HUDEP-2 (cell line): ENCODE measurements at regions not wholly inside any gene's neighbourhood (a gene's known extent, or its start where the extent isn't known, plus 50 kb on each side); places are given as distances from the start of the nearest gene placed in this dataset.

Experiments
- DNase-seq, 76 experiments: peaks; one replicate each; lab custom pipeline; 2025; ENCODE audit not compliant: unreplicated experiment in 76 of 76; lab: John Stamatoyannopoulos, UW

DNA sequence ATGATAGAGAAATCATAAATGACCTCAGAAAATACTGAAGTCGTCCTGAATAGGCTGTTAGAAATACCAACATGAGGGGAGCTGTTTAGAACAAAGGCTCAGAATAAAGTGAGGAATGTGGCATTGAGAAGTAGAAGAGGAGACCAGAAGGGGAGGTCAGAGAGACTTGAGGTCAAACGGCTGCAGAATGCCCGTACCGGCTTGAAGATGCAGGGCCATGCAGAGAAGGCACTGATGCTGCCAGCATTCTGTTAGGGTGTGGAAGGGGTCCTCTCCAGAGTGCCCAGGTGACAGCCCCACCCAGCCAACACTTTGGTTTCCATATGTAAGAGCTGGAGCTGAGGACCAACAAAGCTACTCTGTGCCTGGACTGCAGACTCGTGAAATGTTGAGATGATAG lies 570.9 kb downstream of the CDH26 start:
- no peak for DNase-seq

DNA sequence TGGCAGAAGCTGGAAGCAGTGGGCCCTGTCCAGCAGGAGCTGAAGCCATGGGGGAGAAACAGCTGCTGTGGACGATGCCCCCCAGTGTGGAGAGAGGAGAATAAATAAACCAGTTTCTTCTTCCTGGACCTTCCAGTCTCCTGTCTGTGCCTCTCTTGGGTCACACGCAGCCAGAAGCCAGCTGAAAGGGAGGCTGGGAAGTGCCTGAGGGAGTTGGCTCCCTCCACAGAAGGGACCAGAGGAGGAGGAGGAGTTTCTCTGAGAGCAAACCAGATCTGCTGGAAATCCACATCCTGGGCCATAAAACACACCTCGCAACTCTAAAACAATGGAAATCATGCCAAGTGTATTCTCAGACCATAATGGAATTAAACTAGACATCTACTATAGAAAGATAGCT lies 577.0 kb downstream of the CDH26 start:
- DNase-seq = no peak

DNA sequence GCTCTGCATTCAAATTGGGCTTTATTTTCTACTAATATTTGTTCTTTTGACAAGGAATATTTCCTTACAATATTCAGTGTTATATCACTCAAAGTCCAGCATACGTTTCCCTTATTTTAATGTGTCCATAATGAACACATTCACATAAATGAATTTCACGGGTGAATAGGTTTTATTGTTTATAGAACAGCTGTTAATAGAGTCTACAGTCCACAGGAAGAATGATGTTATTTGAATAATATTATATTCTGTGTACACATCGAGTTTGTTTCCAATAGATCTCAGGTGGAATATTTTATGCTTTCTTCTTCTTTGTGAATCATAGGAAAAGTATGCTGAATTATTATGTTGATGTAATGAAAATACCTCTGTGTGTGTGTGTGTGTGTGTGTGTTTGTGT lies 582.4 kb downstream of the CDH26 start:
- DNase-seq = no peak

DNA sequence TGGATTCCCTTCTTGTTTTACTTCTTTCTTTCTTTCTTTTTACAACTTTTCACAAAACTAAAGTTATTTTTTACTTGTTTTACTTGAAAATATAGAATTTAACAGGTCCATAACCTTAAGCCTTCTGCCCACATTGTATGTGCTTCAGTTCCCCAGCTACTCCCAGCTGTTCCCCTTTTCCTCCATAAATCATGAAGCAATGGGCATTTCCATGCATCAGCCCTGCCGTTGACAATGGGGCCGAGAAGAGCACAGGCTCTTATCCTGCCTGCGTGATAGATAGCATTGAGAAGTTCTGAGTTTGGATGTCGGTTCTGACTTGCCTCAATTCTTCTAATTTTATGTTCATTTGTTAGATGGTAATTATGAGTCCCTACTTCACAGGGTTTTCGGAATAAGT lies 583.8 kb downstream of the CDH26 start:
- no peak for DNase-seq

GRCh38 chr20:60543598-60543997 lies 585.4 kb downstream of the CDH26 start:
- DNase-seq = no peak

DNA sequence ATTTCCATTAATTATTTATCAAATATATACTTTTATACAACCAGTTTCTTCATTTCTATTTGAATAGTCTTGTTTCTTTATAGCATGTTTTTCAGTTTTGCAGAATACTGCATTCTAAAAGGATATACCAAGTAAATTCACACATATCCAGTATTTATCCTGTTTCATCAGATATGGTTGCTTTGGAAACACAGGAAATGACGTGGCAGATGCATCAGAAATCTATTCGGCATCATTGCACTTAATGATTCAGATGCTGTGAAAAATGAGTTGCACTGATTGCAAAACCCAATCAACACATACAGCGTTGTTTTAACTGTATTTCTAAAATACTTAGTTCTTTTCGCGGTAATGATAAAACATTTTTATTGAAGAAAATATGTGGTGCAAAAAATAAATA lies 594.9 kb downstream of the CDH26 start:
- no peak for DNase-seq

- DNase-seq = no peak
Observed at GRCh38 chr20:60558486-60558885, 600.3 kb downstream of the CDH26 start.

- DNase-seq = no peak
Observed at GRCh38 chr20:60559462-60559861, 601.2 kb downstream of the CDH26 start.

GRCh38 chr20:60561052-60561451 lies 602.8 kb downstream of the CDH26 start:
- no peak for DNase-seq

DNA sequence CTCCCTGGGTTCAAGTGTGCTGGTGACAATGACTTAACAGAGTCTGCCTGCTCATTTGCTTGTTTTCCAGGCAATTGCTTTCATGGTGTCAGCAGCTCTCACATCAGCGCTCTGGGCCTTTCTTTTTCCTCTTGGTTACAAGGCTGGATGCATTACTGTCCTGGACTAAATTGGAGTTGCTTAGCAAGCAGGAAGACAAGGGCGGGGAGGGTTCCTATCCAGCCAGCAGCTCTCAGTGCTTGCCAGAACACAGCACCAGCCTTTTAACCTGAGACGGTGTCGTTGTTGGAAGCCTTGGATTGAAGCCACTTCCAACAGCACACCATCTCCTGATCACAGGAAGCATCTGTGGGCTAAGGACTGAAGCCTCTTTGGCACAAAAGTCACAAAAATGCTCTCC lies 606.9 kb downstream of the CDH26 start:
- no peak for DNase-seq

GRCh38 chr20:60565551-60565950 lies 607.3 kb downstream of the CDH26 start:
- DNase-seq = no peak

DNA sequence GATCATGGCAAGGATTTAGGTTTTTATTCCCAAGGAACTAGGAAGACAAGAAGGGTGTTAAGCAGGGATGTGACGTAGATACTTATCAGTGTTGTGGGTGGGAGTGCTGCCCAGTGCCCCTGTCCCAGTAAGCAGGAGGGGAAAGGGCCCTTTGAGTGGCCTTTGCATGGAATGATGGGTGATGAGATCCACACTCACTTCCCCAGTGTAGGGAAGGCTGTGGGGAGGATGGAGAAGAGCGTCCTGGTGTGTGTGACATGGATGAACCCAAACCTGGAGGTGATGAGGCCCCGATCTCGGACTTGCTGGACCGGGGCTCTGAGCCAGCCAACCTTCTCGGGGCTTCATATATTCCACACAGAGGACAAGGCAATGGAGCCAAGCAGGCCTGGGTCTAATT lies 610.9 kb downstream of the CDH26 start:
- DNase-seq = no peak

- no peak for DNase-seq
Observed at GRCh38 chr20:60570481-60571277, 612.5 kb downstream of the CDH26 start.

DNA sequence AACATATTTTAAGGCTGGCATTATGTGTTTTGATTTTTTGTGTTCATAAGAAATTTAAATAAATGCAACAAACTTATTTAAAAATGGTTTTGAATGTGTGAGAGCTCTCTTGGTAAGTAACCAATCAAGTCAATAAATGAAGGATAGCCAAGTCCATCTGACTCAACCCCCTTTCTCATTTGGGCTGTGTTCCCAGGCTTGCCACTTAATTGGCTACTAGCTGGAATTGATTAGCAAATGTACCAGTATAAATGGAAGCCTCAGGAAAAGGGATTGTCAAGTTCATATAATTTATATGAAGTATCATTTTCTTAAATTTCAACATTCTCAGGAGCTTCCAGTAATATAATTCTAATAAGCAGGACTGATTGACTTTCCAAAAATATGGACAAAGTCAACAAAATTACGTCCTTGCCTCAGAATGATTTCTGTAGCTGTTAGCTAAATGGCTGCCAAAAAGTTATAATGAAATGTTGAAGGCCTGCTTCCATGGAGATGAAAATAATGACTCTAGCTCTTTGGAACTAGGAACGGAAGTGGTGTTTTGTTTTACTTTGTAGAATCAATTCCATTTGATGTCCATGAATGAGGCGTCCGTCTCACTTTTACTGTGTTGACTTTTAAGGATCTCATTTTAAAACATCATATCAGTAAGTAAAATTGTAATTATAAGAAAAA lies 614.9 kb downstream of the CDH26 start:
- DNase-seq = no peak

DNA sequence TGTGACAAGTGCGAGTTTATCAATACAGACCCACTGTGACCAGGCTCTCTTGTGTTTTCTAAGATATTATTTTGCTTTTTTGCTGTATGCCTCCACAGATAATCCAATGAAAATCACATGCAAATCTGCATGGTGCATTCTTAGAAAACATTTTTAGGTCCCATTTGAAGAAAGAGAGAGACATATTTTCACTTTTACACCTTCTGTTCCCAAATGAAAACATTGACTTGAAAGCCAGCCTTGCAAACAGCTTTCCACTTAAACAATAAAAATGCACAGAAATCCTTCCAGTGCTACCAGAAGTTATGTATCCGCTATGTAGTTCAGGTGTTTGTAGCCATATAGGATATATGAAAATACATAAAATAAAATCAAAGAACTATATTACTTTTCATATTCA lies 618.0 kb downstream of the CDH26 start:
- DNase-seq = no peak

GRCh38 chr20:60579941-60580515 lies 621.8 kb downstream of the CDH26 start:
- DNase-seq = no peak

- DNase-seq = no peak
Observed at GRCh38 chr20:60581606-60582115, 623.4 kb downstream of the CDH26 start.

DNA sequence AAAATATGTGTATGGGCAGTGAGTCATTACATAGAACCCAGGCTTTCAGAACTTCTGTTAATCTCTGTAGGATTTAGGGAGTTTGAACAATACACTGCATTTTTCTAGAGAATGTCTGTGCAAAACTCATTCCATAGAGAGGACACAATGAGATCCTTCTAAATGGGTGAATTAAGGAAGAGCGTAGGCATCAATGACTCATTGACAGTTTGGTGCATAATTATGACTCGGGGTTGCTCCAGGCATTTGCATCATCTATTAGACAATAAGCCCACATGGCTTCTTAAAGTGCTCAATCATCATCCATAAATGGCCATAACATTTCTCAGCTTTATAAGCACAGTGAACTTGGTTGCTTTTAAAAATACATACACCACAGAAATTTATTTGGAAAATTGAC lies 625.5 kb downstream of the CDH26 start:
- no peak for DNase-seq

DNA sequence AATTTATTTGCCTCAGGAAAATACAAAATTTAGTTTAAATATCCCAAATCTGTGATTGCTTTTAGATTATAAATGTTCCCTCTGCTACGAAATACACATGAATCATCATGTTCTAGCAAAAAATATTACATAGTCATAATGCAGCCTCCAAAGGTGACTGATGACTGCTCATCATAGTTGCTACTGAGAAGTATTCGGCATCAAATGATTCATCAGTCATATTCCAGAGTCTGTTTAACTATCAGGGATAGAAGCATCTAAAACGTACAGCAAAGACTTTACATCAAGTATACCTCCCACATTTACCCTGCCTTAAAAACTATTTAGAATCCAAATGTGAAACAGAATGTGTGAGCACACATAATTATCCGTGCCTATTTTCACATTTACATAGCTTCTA lies 626.0 kb downstream of the CDH26 start:
- no peak for DNase-seq

DNA sequence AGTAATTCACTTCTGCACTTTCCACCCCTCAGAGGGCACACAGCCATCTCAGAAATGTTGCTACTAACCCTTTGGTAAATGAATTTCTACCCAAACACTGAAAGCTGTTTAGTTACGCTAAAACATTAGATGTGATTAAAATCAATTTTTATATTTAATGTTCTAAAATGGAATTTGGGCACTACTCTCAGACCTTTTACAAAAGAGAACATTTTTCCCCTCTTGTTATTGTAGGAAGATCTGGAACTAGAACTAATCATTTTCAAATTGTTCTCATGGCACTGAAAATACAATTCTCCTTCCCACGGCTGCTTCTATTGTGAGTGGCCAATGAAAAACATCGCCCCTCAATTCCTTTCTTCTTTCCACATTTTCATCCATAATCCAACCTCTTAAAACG lies 627.4 kb downstream of the CDH26 start:
- DNase-seq = no peak

DNA sequence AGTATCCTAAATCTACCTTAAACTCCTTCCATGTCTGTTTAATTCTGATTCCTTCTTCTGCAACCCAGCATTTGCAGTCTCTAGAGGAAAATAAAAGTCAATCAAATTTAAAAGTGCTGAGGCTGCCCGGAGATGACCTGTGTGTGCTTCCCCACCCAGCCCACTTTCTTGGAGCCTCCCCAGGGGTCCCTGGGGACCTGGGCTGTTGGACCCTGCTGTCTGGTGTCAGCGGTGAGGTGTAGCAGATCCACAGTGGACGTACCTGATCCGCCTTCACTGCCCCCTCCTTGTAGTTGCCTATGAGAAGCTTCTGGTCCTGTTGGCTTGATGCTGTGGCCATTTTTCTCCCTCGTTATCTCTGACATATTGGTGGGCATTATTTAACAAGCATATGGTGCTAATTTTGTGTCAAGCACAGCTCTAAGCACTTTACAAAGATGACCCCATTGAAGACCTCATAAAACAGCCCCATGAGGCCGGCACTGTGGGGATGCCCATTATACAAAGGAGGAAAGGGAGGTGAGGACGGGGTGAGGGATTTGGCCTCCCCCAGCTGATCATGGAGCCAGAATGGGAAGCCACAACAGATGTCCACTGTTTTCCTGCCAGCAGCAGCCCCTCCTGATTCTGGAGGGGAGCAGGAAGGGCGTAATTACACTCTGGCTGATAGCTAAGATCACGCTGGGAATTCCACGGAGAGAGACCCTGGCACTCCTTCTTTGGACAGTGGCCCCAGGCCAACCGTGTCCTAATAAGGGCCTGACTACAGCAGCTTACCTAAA lies 628.2 kb downstream of the CDH26 start:
- DNase-seq = no peak
